ENCODE measurements at regions not wholly inside any gene's neighbourhood (a gene's known extent, or its start where the extent isn't known, plus 50 kb on each side); places are given as distances from the start of the nearest gene placed in this dataset.

- no peak overlapping the region for H3K14ac ChIP-seq (ENCODE audit: low read length)
- H3K9ac ChIP-seq (ENCODE audit: low read length) = no peak overlapping the region
- DNase-seq = no peak
- H2AK5ac ChIP-seq (ENCODE audit: low read length) = no peak overlapping the region
- H3K36me3 ChIP-seq (ENCODE audit: control insufficient read depth in 1 of 2, insufficient read depth in 2 of 2, low read length in 2 of 2) = no peaks in the 10 kb centered on the region
- H3K79me2 ChIP-seq (ENCODE audit: control insufficient read depth, insufficient read depth, low read length, poor library complexity) = no peaks in the 10 kb centered on the region
- H3K4me2 ChIP-seq (ENCODE audit: low read length) = no peak overlapping the region
- no peak overlapping the region for H2AFZ ChIP-seq (ENCODE audit: insufficient read depth, low read length, poor library complexity)
- no peak overlapping the region for H2BK5ac ChIP-seq (ENCODE audit: low read depth, low read length, poor library complexity)
- no peak overlapping the region for H3K4me3 ChIP-seq (ENCODE audit: low read depth, low read length)
- no peaks in the 10 kb centered on the region for H3K4me1 ChIP-seq (ENCODE audit: control insufficient read depth in 1 of 2, insufficient read depth in 2 of 2, low read length in 2 of 2)
- H3K27me3 ChIP-seq (ENCODE audit: insufficient read depth, low read length) = no peaks in the 10 kb centered on the region
- H2BK12ac ChIP-seq (ENCODE audit: low read length) = no peak overlapping the region
- no CpG with 5 or more reads among the region's 6 CpGs for WGBS (ENCODE audit: extremely low coverage, insufficient coverage, insufficient read length)
- no peaks in the 10 kb centered on the region for H3K79me1 ChIP-seq (ENCODE audit: low read length)
- H2BK120ac ChIP-seq (ENCODE audit: insufficient read depth, low read length, poor library complexity) = no peak overlapping the region
- no peak overlapping the region for H4K91ac ChIP-seq (ENCODE audit: low read depth, low read length)
- no peak overlapping the region for H4K12ac ChIP-seq (ENCODE audit: low read depth, low read length)
- no peak overlapping the region for H3K27ac ChIP-seq (ENCODE audit: low read depth, low read length)
- H3K23ac ChIP-seq (ENCODE audit: low read length) = no peak overlapping the region
- H3K18ac ChIP-seq (ENCODE audit: low read length) = no peak overlapping the region
- H4K8ac ChIP-seq (ENCODE audit: low read depth, low read length) = no peak overlapping the region
- H3K4ac ChIP-seq (ENCODE audit: low read depth, low read length) = no peak overlapping the region
- H3K9me3 ChIP-seq (ENCODE audit: insufficient read depth, low read depth, low read length) = no peaks in the 10 kb centered on the region
Observed at GRCh38 chr3:83233715-83234114, 1472.3 kb upstream of the GBE1 start.

GRCh38 chr3:83230841-83231240 is 1469.4 kb upstream of the GBE1 start:
- Histone ChIP-seq H3K79me1 (ENCODE audit: low read length) (no peaks in the 10 kb centered on the region), H2AFZ (ENCODE audit: insufficient read depth, low read length, poor library complexity) (no peak overlapping the region), H2BK5ac (ENCODE audit: low read depth, low read length, poor library complexity) (no peak overlapping the region), H4K8ac (ENCODE audit: low read depth, low read length) (no peak overlapping the region), H3K36me3 (ENCODE audit: control insufficient read depth in 1 of 2, insufficient read depth in 2 of 2, low read length in 2 of 2) (no peaks in the 10 kb centered on the region), H4K12ac (ENCODE audit: low read depth, low read length) (no peak overlapping the region), H3K9ac (ENCODE audit: low read length) (no peak overlapping the region), H2AK5ac (ENCODE audit: low read length) (no peak overlapping the region), H3K4ac (ENCODE audit: low read depth, low read length) (no peak overlapping the region), H3K4me1 (ENCODE audit: control insufficient read depth in 1 of 2, insufficient read depth in 2 of 2, low read length in 2 of 2) (no peaks in the 10 kb centered on the region), H3K27me3 (ENCODE audit: insufficient read depth, low read length) (no peaks in the 10 kb centered on the region), H3K4me2 (ENCODE audit: low read length) (no peak overlapping the region), H2BK12ac (ENCODE audit: low read length) (no peak overlapping the region), H2BK120ac (ENCODE audit: insufficient read depth, low read length, poor library complexity) (no peak overlapping the region), H3K23ac (ENCODE audit: low read length) (no peak overlapping the region), H3K18ac (ENCODE audit: low read length) (no peak overlapping the region), H3K27ac (ENCODE audit: low read depth, low read length) (no peak overlapping the region), H3K14ac (ENCODE audit: low read length) (no peak overlapping the region), H4K91ac (ENCODE audit: low read depth, low read length) (no peak overlapping the region), H3K79me2 (ENCODE audit: control insufficient read depth, insufficient read depth, low read length, poor library complexity) (no peaks in the 10 kb centered on the region), H3K4me3 (ENCODE audit: low read depth, low read length) (no peak overlapping the region), H3K9me3 (ENCODE audit: insufficient read depth, low read depth, low read length) (no peaks in the 10 kb centered on the region)
- 100% methylated on average over 1 of the region's 3 CpGs for WGBS (ENCODE audit: extremely low coverage, insufficient coverage, insufficient read length)
- DNase-seq = no peak

GRCh38 chr3:83230376-83230775 is 1468.9 kb upstream of the GBE1 start:
- no peak overlapping the region for H3K4me2 ChIP-seq (ENCODE audit: low read length)

GRCh38 chr3:83226751-83227150 is 1465.3 kb upstream of the GBE1 start:
- H2AK5ac ChIP-seq (ENCODE audit: low read length) = no peak overlapping the region
- no peak for DNase-seq
- H2BK12ac ChIP-seq (ENCODE audit: low read length) = no peak overlapping the region
- no peak overlapping the region for H3K23ac ChIP-seq (ENCODE audit: low read length)
- no peak overlapping the region for H3K4me3 ChIP-seq (ENCODE audit: low read depth, low read length)
- no peak overlapping the region for H3K27ac ChIP-seq (ENCODE audit: low read depth, low read length)
- H3K4me2 ChIP-seq (ENCODE audit: low read length) = no peak overlapping the region
- no peak overlapping the region for H4K12ac ChIP-seq (ENCODE audit: low read depth, low read length)
- H3K9me3 ChIP-seq (ENCODE audit: insufficient read depth, low read depth, low read length) = no peaks in the 10 kb centered on the region
- no peak overlapping the region for H3K9ac ChIP-seq (ENCODE audit: low read length)
- H3K36me3 ChIP-seq (ENCODE audit: control insufficient read depth in 1 of 2, insufficient read depth in 2 of 2, low read length in 2 of 2) = no peaks in the 10 kb centered on the region
- no peak overlapping the region for H2AFZ ChIP-seq (ENCODE audit: insufficient read depth, low read length, poor library complexity)
- H3K4ac ChIP-seq (ENCODE audit: low read depth, low read length) = no peak overlapping the region
- no peak overlapping the region for H3K14ac ChIP-seq (ENCODE audit: low read length)
- no peak overlapping the region for H4K91ac ChIP-seq (ENCODE audit: low read depth, low read length)
- WGBS (ENCODE audit: extremely low coverage, insufficient coverage, insufficient read length) = no CpG with 5 or more reads among the region's 3 CpGs
- H3K79me2 ChIP-seq (ENCODE audit: control insufficient read depth, insufficient read depth, low read length, poor library complexity) = no peaks in the 10 kb centered on the region
- no peak overlapping the region for H2BK120ac ChIP-seq (ENCODE audit: insufficient read depth, low read length, poor library complexity)
- no peak overlapping the region for H3K18ac ChIP-seq (ENCODE audit: low read length)
- H2BK5ac ChIP-seq (ENCODE audit: low read depth, low read length, poor library complexity) = no peak overlapping the region
- no peak overlapping the region for H4K8ac ChIP-seq (ENCODE audit: low read depth, low read length)
- no peaks in the 10 kb centered on the region for H3K4me1 ChIP-seq (ENCODE audit: control insufficient read depth in 1 of 2, insufficient read depth in 2 of 2, low read length in 2 of 2)
- no peaks in the 10 kb centered on the region for H3K79me1 ChIP-seq (ENCODE audit: low read length)
- H3K27me3 ChIP-seq (ENCODE audit: insufficient read depth, low read length) = no peaks in the 10 kb centered on the region

More at GRCh38 chr3:83230376-83230775, 1468.9 kb upstream of the GBE1 start:
- WGBS (ENCODE audit: extremely low coverage, insufficient coverage, insufficient read length) = no CpG with 5 or more reads among the region's 1 CpG
- no peak for DNase-seq
- no peaks in the 10 kb centered on the region for H3K9me3 ChIP-seq (ENCODE audit: insufficient read depth, low read depth, low read length)
- H3K9ac ChIP-seq (ENCODE audit: low read length) = no peak overlapping the region
- no peaks in the 10 kb centered on the region for H3K4me1 ChIP-seq (ENCODE audit: control insufficient read depth in 1 of 2, insufficient read depth in 2 of 2, low read length in 2 of 2)
- no peak overlapping the region for H4K12ac ChIP-seq (ENCODE audit: low read depth, low read length)
- no peak overlapping the region for H2BK120ac ChIP-seq (ENCODE audit: insufficient read depth, low read length, poor library complexity)
- no peak overlapping the region for H2BK5ac ChIP-seq (ENCODE audit: low read depth, low read length, poor library complexity)
- H4K8ac ChIP-seq (ENCODE audit: low read depth, low read length) = no peak overlapping the region
- H3K36me3 ChIP-seq (ENCODE audit: control insufficient read depth in 1 of 2, insufficient read depth in 2 of 2, low read length in 2 of 2) = no peaks in the 10 kb centered on the region
- no peak overlapping the region for H3K27ac ChIP-seq (ENCODE audit: low read depth, low read length)
- no peaks in the 10 kb centered on the region for H3K79me1 ChIP-seq (ENCODE audit: low read length)
- no peak overlapping the region for H4K91ac ChIP-seq (ENCODE audit: low read depth, low read length)
- H3K4me3 ChIP-seq (ENCODE audit: low read depth, low read length) = no peak overlapping the region
- no peak overlapping the region for H3K4ac ChIP-seq (ENCODE audit: low read depth, low read length)
- no peak overlapping the region for H3K18ac ChIP-seq (ENCODE audit: low read length)
- no peaks in the 10 kb centered on the region for H3K27me3 ChIP-seq (ENCODE audit: insufficient read depth, low read length)
- no peak overlapping the region for H2BK12ac ChIP-seq (ENCODE audit: low read length)
- H2AK5ac ChIP-seq (ENCODE audit: low read length) = no peak overlapping the region
- H3K79me2 ChIP-seq (ENCODE audit: control insufficient read depth, insufficient read depth, low read length, poor library complexity) = no peaks in the 10 kb centered on the region
- H3K14ac ChIP-seq (ENCODE audit: low read length) = no peak overlapping the region
- H2AFZ ChIP-seq (ENCODE audit: insufficient read depth, low read length, poor library complexity) = no peak overlapping the region
- no peak overlapping the region for H3K23ac ChIP-seq (ENCODE audit: low read length)

Data from trophoblast cell (in vitro differentiated cells and primary cell).